ENCODE measurements at regions not wholly inside any gene's neighbourhood (a gene's known extent, or its start where the extent isn't known, plus 50 kb on each side); places are given as distances from the start of the nearest gene placed in this dataset.

- no peak overlapping the region for H2AFZ ChIP-seq (ENCODE audit: low read length)
Observed at GRCh38 chr13:56700324-56700723, 440.4 kb upstream of the PRR20A start.

GRCh38 chr13:56706485-56706884, 434.2 kb upstream of the PRR20A start:
- no peak overlapping the region for H2AFZ ChIP-seq (ENCODE audit: low read length)
- TF ChIP-seq CTCF (IDR thresholded peaks at IDR 0.05; ENCODE audit: extremely low read depth, low read depth, low read length) = no peak

More at GRCh38 chr13:56700324-56700723, 440.4 kb upstream of the PRR20A start:
- peaks cover 3% of the 10 kb centered on the region for H3K9me3 ChIP-seq (ENCODE audit: low read depth, low read length)
- H4K20me1 ChIP-seq (ENCODE audit: insufficient read depth, low read length) = no peaks in the 10 kb centered on the region
- H3K4me2 ChIP-seq (ENCODE audit: insufficient read depth, low read length) = no peak overlapping the region
- no peak overlapping the region for H3K4me3 ChIP-seq (ENCODE audit: insufficient read depth, low read length)
- no peaks in the 10 kb centered on the region for H3K79me2 ChIP-seq (ENCODE audit: insufficient read depth, low read length)
- no peaks in the 10 kb centered on the region for H3K36me3 ChIP-seq (ENCODE audit: insufficient read depth, low read length)
- no peaks in the 10 kb centered on the region for H3K4me1 ChIP-seq (ENCODE audit: insufficient read depth, low read length)
- no peaks in the 10 kb centered on the region for H3K27me3 ChIP-seq (ENCODE audit: insufficient read depth, low read length)
- DNase-seq (ENCODE audit: insufficient read length, low spot score, missing footprints) = no peak
- H3K27ac ChIP-seq (ENCODE audit: low read depth, low read length) = no peak overlapping the region
- no peak for TF ChIP-seq CTCF (IDR thresholded peaks at IDR 0.05; ENCODE audit: extremely low read depth, low read depth, low read length)

GRCh38 chr13:56713656-56714055, 427.1 kb upstream of the PRR20A start:
- no peak for TF ChIP-seq CTCF (IDR thresholded peaks at IDR 0.05; ENCODE audit: extremely low read depth, low read depth, low read length)
- Histone ChIP-seq H2AFZ (ENCODE audit: low read length) (no peak overlapping the region), H3K4me3 (ENCODE audit: insufficient read depth, low read length) (no peak overlapping the region), H3K79me2 (ENCODE audit: insufficient read depth, low read length) (no peaks in the 10 kb centered on the region), H3K9me3 (ENCODE audit: low read depth, low read length) (no peaks in the 10 kb centered on the region), H3K27me3 (ENCODE audit: insufficient read depth, low read length) (no peaks in the 10 kb centered on the region), H3K4me1 (ENCODE audit: insufficient read depth, low read length) (no peaks in the 10 kb centered on the region), H4K20me1 (ENCODE audit: insufficient read depth, low read length) (no peaks in the 10 kb centered on the region), H3K36me3 (ENCODE audit: insufficient read depth, low read length) (no peaks in the 10 kb centered on the region), H3K4me2 (ENCODE audit: insufficient read depth, low read length) (no peak overlapping the region), H3K27ac (ENCODE audit: low read depth, low read length) (no peak overlapping the region)
- no peak for DNase-seq (ENCODE audit: insufficient read length, low spot score, missing footprints)

More at GRCh38 chr13:56706485-56706884, 434.2 kb upstream of the PRR20A start:
- Histone ChIP-seq H4K20me1 (ENCODE audit: insufficient read depth, low read length) (no peaks in the 10 kb centered on the region), H3K79me2 (ENCODE audit: insufficient read depth, low read length) (no peaks in the 10 kb centered on the region), H3K4me1 (ENCODE audit: insufficient read depth, low read length) (no peaks in the 10 kb centered on the region), H3K4me2 (ENCODE audit: insufficient read depth, low read length) (no peak overlapping the region), H3K27me3 (ENCODE audit: insufficient read depth, low read length) (no peaks in the 10 kb centered on the region), H3K27ac (ENCODE audit: low read depth, low read length) (no peak overlapping the region), H3K9me3 (ENCODE audit: low read depth, low read length) (no peaks in the 10 kb centered on the region), H3K36me3 (ENCODE audit: insufficient read depth, low read length) (no peaks in the 10 kb centered on the region), H3K4me3 (ENCODE audit: insufficient read depth, low read length) (no peak overlapping the region)
- no peak for DNase-seq (ENCODE audit: insufficient read length, low spot score, missing footprints)

- no peak overlapping the region for H3K27ac ChIP-seq (ENCODE audit: low read depth, low read length)
- H4K20me1 ChIP-seq (ENCODE audit: insufficient read depth, low read length) = no peaks in the 10 kb centered on the region
- no peak overlapping the region for H3K4me2 ChIP-seq (ENCODE audit: insufficient read depth, low read length)
- no peak for TF ChIP-seq CTCF (IDR thresholded peaks at IDR 0.05; ENCODE audit: extremely low read depth, low read depth, low read length)
- H3K36me3 ChIP-seq (ENCODE audit: insufficient read depth, low read length) = no peaks in the 10 kb centered on the region
- no peak overlapping the region for H2AFZ ChIP-seq (ENCODE audit: low read length)
- H3K4me3 ChIP-seq (ENCODE audit: insufficient read depth, low read length) = no peak overlapping the region
- H3K9me3 ChIP-seq (ENCODE audit: low read depth, low read length) = no peaks in the 10 kb centered on the region
- H3K79me2 ChIP-seq (ENCODE audit: insufficient read depth, low read length) = no peaks in the 10 kb centered on the region
- DNase-seq (ENCODE audit: insufficient read length, low spot score, missing footprints) = no peak
- no peaks in the 10 kb centered on the region for H3K27me3 ChIP-seq (ENCODE audit: insufficient read depth, low read length)
- H3K4me1 ChIP-seq (ENCODE audit: insufficient read depth, low read length) = no peaks in the 10 kb centered on the region
Observed at GRCh38 chr13:56718791-56719190, 421.9 kb upstream of the PRR20A start.

Measured in osteoblast (primary cell).